T47D (cell line): ENCODE measurements at regions not wholly inside any gene's neighbourhood (a gene's known extent, or its start where the extent isn't known, plus 50 kb on each side); places are given as distances from the start of the nearest gene placed in this dataset.
"Not testable (repeated sequence)": the region's sequence is repeated elsewhere in the genome, so short reads cannot be mapped to it uniquely, and the experiment has no call there.

Source experiments
- DNase-seq, 2 experiments: peaks; one replicate each; pipeline versions ENCODE4 v3.0.0 to v3.0.0-alpha.2; 2011 to 2012; ENCODE audit warnings: low read depth in 1 of 2, low spot score in 1 of 2
- JUND ChIP-seq: IDR thresholded peaks from 2 replicates; pipeline ENCODE4 v1.6.1; 2012; ENCODE audit warnings: low read depth
- in situ Hi-C: cut with HindIII; loops from 2 replicates; pipeline ENCODE4 v1.10.0; 2016; ENCODE audit warnings: low sequenced_read_pairs, low pct_unique_long_range_greater_than_20kb

- in situ Hi-C loops = no loop called here
These were observed 306.0 kb upstream of the CCL2 start for GRCh38 chr17:33949100-33949499.

GRCh38 chr17:33950061-33950460, 305.0 kb upstream of the CCL2 start:
- TF ChIP-seq JUND = no peak
- in situ Hi-C loops = no loop called here
- DNase-seq = no peak

More at GRCh38 chr17:33949100-33949499, 306.0 kb upstream of the CCL2 start:
- DNase-seq = no peak
- no peak for TF ChIP-seq JUND

GRCh38 chr17:33952425-33952824, 302.7 kb upstream of the CCL2 start:
- in situ Hi-C loops = no loop called here
- TF ChIP-seq JUND = no peak
- no peak for DNase-seq

- no peak for DNase-seq
- TF ChIP-seq JUND = no peak
- in situ Hi-C loops = no loop called here
These were observed 300.5 kb upstream of the CCL2 start for GRCh38 chr17:33954597-33954996.

GRCh38 chr17:33955461-33955860, 299.6 kb upstream of the CCL2 start:
- TF ChIP-seq JUND = no peak
- in situ Hi-C loops = no loop called here
- no peak for DNase-seq

- in situ Hi-C loops = not testable (repeated sequence)
These were observed 296.0 kb upstream of the CCL2 start for GRCh38 chr17:33959098-33959497.

GRCh38 chr17:33962857-33963655, 292.0 kb upstream of the CCL2 start:
- in situ Hi-C loops = no loop called here
- DNase-seq = no peak
- TF ChIP-seq JUND = no peak

More at GRCh38 chr17:33959098-33959497, 296.0 kb upstream of the CCL2 start:
- DNase-seq = not testable (repeated sequence)

GRCh38 chr17:33964344-33964979, 290.6 kb upstream of the CCL2 start:
- DNase-seq = peak; percentile 11 to 42
- in situ Hi-C loops = no loop called here
- TF ChIP-seq JUND = no peak

GRCh38 chr17:33966410-33967059, 288.6 kb upstream of the CCL2 start:
- TF ChIP-seq JUND = no peak
- DNase-seq = no peak
- in situ Hi-C loops = no loop called here

- in situ Hi-C loops = no loop called here
- no peak for DNase-seq
- TF ChIP-seq JUND = no peak
These were observed 287.3 kb upstream of the CCL2 start for GRCh38 chr17:33967608-33968349.

GRCh38 chr17:33968350-33969044, 286.6 kb upstream of the CCL2 start:
- no peak for TF ChIP-seq JUND
- peak in 1 of 2 experiments; percentile 33 for DNase-seq
- in situ Hi-C loops = no loop called here

- in situ Hi-C loops = no loop called here
- DNase-seq = no peak
- no peak for TF ChIP-seq JUND
These were observed 284.8 kb upstream of the CCL2 start for GRCh38 chr17:33970279-33970678.
